SW480 (cell line): ENCODE measurements at regions not wholly inside any gene's neighbourhood (a gene's known extent, or its start where the extent isn't known, plus 50 kb on each side); places are given as distances from the start of the nearest gene placed in this dataset.
"Not testable (repeated sequence)": the region's sequence is repeated elsewhere in the genome, so short reads cannot be mapped to it uniquely, and the experiment has no call there.

Experiments used
- DNase-seq: peaks from one replicate; pipeline ENCODE4 v3.0.0-alpha.2; 2016; ENCODE audit warnings: low spot score

GRCh38 chr9:75459311-75459710 lies 371.0 kb downstream of the OSTF1 start:
- not testable (repeated sequence) for DNase-seq

GRCh38 chr9:75461183-75461582 lies 372.9 kb downstream of the OSTF1 start:
- no peak for DNase-seq

- no peak for DNase-seq
Observed at GRCh38 chr9:75462866-75463265, 374.6 kb downstream of the OSTF1 start.

- DNase-seq, result no peak
Observed at GRCh38 chr9:75463871-75464270, 375.6 kb downstream of the OSTF1 start.

- DNase-seq, result no peak
Observed at GRCh38 chr9:75464726-75465125, 376.4 kb downstream of the OSTF1 start.

GRCh38 chr9:75467142-75467541 lies 378.8 kb downstream of the OSTF1 start:
- no peak for DNase-seq

GRCh38 chr9:75471549-75472114 lies 383.3 kb downstream of the OSTF1 start:
- no peak for DNase-seq

- DNase-seq, result no peak
Observed at GRCh38 chr9:75482566-75482965, 394.3 kb downstream of the OSTF1 start.

GRCh38 chr9:75483636-75484035 lies 395.3 kb downstream of the OSTF1 start:
- DNase-seq, result no peak

- no peak for DNase-seq
Observed at GRCh38 chr9:75487856-75488718, 399.8 kb downstream of the OSTF1 start.

GRCh38 chr9:75488719-75489110 lies 400.4 kb downstream of the OSTF1 start:
- DNase-seq, result no peak

GRCh38 chr9:75490326-75490725 lies 400.1 kb upstream of the PCSK5 start:
- no peak for DNase-seq

- no peak for DNase-seq
Observed at GRCh38 chr9:75491533-75491932, 398.9 kb upstream of the PCSK5 start.

GRCh38 chr9:75499812-75500211 lies 390.7 kb upstream of the PCSK5 start:
- no peak for DNase-seq

GRCh38 chr9:75500479-75500878 lies 390.0 kb upstream of the PCSK5 start:
- DNase-seq, result no peak

- DNase-seq, result not testable (repeated sequence)
Observed at GRCh38 chr9:75500940-75501339, 389.5 kb upstream of the PCSK5 start.

- DNase-seq, result no peak
Observed at GRCh38 chr9:75504721-75505120, 385.8 kb upstream of the PCSK5 start.

GRCh38 chr9:75505654-75506053 lies 384.8 kb upstream of the PCSK5 start:
- no peak for DNase-seq

GRCh38 chr9:75529463-75529862 lies 361.0 kb upstream of the PCSK5 start:
- no peak for DNase-seq

- no peak for DNase-seq
Observed at GRCh38 chr9:75531588-75531987, 358.9 kb upstream of the PCSK5 start.

- no peak for DNase-seq
Observed at GRCh38 chr9:75532233-75533050, 358.0 kb upstream of the PCSK5 start.

- DNase-seq, result no peak
Observed at GRCh38 chr9:75539523-75539922, 350.9 kb upstream of the PCSK5 start.

GRCh38 chr9:75540185-75540584 lies 350.3 kb upstream of the PCSK5 start:
- DNase-seq, result no peak
